NCI-H510A treated with DMSO at 0.1 percent for 48 hours (cell line): ENCODE measurements at regions not wholly inside any gene's neighbourhood (a gene's known extent, or its start where the extent isn't known, plus 50 kb on each side); places are given as distances from the start of the nearest gene placed in this dataset.

Experiments used
- DNase-seq: peaks from one replicate; lab custom pipeline; 2025; lab: John Stamatoyannopoulos, UW

DNA sequence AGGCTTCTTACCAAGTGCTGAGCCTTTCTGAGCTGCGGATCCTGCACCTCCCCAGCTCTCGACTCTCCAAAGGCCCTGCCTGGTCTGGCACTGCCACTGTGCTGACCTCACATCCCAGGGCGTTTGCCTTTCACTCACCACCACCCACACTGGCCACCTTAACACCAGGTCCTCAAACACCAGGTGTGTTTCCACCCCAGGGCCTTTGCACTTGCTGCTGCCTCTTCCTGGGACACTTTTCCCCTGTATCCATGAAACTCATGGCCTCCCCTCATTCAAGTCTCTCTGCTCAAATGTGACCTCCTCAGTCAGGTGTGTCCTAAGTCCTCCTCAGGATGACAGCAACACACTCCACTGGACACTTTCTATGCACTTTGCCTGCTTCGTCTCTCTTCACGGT is 51.4 kb upstream of the ANO1 start:
- DNase-seq, result no peak

DNA sequence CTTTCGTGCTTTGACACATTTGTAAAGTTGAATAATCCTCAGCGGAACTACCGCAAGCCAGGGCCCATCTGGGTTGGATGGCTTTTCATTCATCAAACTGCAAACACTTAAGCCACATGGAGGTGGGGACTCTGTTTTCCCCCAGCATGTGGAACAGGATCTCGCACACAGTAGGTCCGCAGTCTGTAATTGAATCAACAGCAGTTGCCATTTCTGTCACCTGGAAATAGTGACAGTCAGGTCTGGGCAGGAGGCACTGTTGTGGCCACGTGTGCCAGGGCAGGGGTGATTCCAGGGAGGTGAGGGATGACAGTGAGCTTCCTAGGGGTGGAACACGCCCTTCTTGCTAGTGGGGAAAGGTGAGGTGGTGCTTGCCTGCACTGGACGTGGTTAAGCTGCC is 50.7 kb upstream of the ANO1 start:
- no peak for DNase-seq

DNA sequence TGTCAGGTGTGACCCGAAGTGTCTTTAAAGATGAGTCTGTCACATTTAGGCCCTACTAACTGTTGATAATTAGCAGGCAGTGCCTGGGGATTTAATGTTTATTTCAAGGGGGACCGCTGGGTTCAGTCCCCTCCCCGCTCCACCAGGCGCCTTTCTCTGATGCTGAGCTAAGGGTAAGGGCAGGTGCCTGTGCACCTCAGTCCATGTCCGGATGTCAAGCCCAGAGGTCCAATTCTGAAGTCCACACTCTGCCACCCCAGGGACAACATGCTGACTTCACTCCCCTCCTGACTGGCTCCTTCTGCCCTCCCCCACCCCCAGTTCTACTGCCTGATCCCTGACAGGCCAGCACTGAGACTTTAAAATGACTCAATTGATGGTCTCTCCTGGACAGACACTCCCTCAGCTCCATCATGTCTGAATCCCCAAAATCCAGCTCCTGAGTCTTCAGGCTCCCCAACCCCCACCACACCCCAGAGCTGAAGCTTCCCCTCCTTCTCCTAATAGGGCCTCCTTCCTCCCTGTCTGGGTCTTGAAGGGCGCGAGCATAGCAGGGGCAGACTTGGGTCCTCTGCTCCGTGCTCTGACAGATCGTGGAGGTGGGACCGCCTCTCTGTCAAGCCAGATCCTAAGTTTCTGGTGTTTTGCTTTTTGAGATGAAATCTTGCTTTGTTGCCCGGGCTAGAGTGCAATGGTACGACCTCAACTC is 49.8 kb upstream of the ANO1 start:
- DNase-seq, result no peak
